GM23338 (cell line): ENCODE measurements at regions not wholly inside any gene's neighbourhood (a gene's known extent, or its start where the extent isn't known, plus 50 kb on each side); places are given as distances from the start of the nearest gene placed in this dataset.
"Not testable (repeated sequence)": the region's sequence is repeated elsewhere in the genome, so short reads cannot be mapped to it uniquely, and the experiment has no call there.

ENCODE experiments used
- ATAC-seq: fragments of 200-7000 bp; cut with Tn5 transposase; 3 replicates; pipeline ENCODE4 v1.9.1; 2020
- DNase-seq: peaks from one replicate; pipeline ENCODE4 v3.0.0-alpha.2; 2015; ENCODE audit warnings: low spot score
- H2AFZ ChIP-seq: fragments of 200-600 bp; sonication (generic); 2 replicates; pipeline ENCODE4 v1.8.0; 2016; ENCODE audit warnings: antibody characterized with exemption, mild to moderate bottlenecking, moderate library complexity
- H3F3A ChIP-seq: fragments of 200-600 bp; sonication (generic); replicated peaks from 2 replicates; pipeline ENCODE4 v1.8.0; 2017; ENCODE audit warnings: antibody characterized with exemption, mixed run types, low read depth
- H3K27ac ChIP-seq: fragments of 200-600 bp; sonication (generic); 2 replicates; pipeline ENCODE4 v1.6.1; 2016; ENCODE audit warnings: low read depth
- H3K27me3 ChIP-seq: fragments of 200-600 bp; sonication (generic); 2 replicates; pipeline ENCODE4 v1.8.0; 2016; ENCODE audit warnings: mild to moderate bottlenecking, mixed run types, moderate library complexity; ENCODE audit not compliant: insufficient read depth
- H3K36me3 ChIP-seq: fragments of 200-600 bp; sonication (generic); 2 replicates; pipeline ENCODE4 v1.8.0; 2016; ENCODE audit warnings: mild to moderate bottlenecking; ENCODE audit not compliant: insufficient read depth
- H3K4me1 ChIP-seq: fragments of 200-600 bp; sonication (generic); 2 replicates; pipeline ENCODE4 v1.8.0; 2016; ENCODE audit warnings: mild to moderate bottlenecking, moderate library complexity; ENCODE audit not compliant: insufficient read depth
- H3K4me2 ChIP-seq: fragments of 200-600 bp; sonication (generic); 2 replicates; pipeline ENCODE4 v1.7.1; 2017; ENCODE audit warnings: mixed run types
- H3K4me3 ChIP-seq: fragments of 200-600 bp; sonication (generic); 2 replicates; pipeline ENCODE4 v1.6.1; 2016; ENCODE audit warnings: mixed run types
- H3K79me2 ChIP-seq: fragments of 200-600 bp; sonication (generic); replicated peaks from 2 replicates; pipeline ENCODE4 v1.8.0; 2017; ENCODE audit warnings: mild to moderate bottlenecking; ENCODE audit not compliant: insufficient read depth
- H3K9me2 ChIP-seq: fragments of 200-600 bp; sonication (generic); 2 replicates; pipeline ENCODE4 v1.8.0; 2017; ENCODE audit not compliant: insufficient read depth
- H4K20me1 ChIP-seq: fragments of 200-600 bp; sonication (generic); replicated peaks from 2 replicates; pipeline ENCODE4 v1.8.0; 2017; ENCODE audit warnings: mild to moderate bottlenecking; ENCODE audit not compliant: insufficient read depth
- H3K27ac Mint-ChIP-seq: 2 replicates; pipeline ENCODE4 v1.8.0; 2020; ENCODE audit warnings: inconsistent platforms, mild to moderate bottlenecking, moderate library complexity, mixed read lengths
- H3K27me3 Mint-ChIP-seq: 3 replicates; pipeline ENCODE4 v1.8.0; 2022; ENCODE audit warnings: low read depth, mild to moderate bottlenecking, moderate library complexity, mixed read lengths, inconsistent platforms; ENCODE audit not compliant: insufficient read depth, poor library complexity
- H3K36me3 Mint-ChIP-seq: 3 replicates; pipeline ENCODE4 v1.8.0; 2021; ENCODE audit warnings: low read depth, mild to moderate bottlenecking, inconsistent platforms, moderate library complexity, mixed read lengths
- H3K4me1 Mint-ChIP-seq: 3 replicates; pipeline ENCODE4 v1.8.0; 2020; ENCODE audit warnings: mild to moderate bottlenecking, inconsistent platforms, mixed read lengths
- H3K4me3 Mint-ChIP-seq: 3 replicates; pipeline ENCODE4 v1.8.0; 2021; ENCODE audit warnings: moderate library complexity, mild to moderate bottlenecking, inconsistent platforms, mixed read lengths
- H3K9me3 Mint-ChIP-seq: 3 replicates; pipeline ENCODE4 v1.8.0; 2020; ENCODE audit warnings: moderate library complexity, mild to moderate bottlenecking, inconsistent platforms, mixed read lengths
- POLR2AphosphoS5 ChIP-seq: IDR thresholded peaks from 2 replicates; pipeline ENCODE4 v1.6.1; 2016; ENCODE audit warnings: antibody characterized with exemption, low read depth
- STAT1 ChIP-seq: IDR thresholded peaks from one replicate; pipeline ENCODE4 v1.6.1; 2016; ENCODE audit warnings: antibody characterized with exemption; ENCODE audit not compliant: unreplicated experiment
- ZNF114 ChIP-seq: fragments of 250-450 bp; sonication (Bioruptor Pico); IDR thresholded peaks from 2 replicates; pipeline ENCODE4 v1.5.0; 2020; ENCODE audit warnings: mild to moderate bottlenecking, moderate library complexity
- TF ChIP-seq, protein P1 (sequence below), 2 experiments: fragments of 200-600 bp in 1 of 2; sonication (generic) in 1 of 2; conservative IDR thresholded peaks; 2 replicates each; pipeline versions ENCODE4 v1.5.1 to v1.6.1; 2016 to 2017; ENCODE audit warnings: antibody characterized with exemption in 2 of 2, low read depth in 2 of 2, mild to moderate bottlenecking in 2 of 2, moderate library complexity in 1 of 2
- TF ChIP-seq, protein P2 (sequence below): IDR thresholded peaks from one replicate; pipeline ENCODE4 v1.6.1; 2018; ENCODE audit warnings: antibody characterized with exemption; ENCODE audit not compliant: unreplicated experiment

DNA sequence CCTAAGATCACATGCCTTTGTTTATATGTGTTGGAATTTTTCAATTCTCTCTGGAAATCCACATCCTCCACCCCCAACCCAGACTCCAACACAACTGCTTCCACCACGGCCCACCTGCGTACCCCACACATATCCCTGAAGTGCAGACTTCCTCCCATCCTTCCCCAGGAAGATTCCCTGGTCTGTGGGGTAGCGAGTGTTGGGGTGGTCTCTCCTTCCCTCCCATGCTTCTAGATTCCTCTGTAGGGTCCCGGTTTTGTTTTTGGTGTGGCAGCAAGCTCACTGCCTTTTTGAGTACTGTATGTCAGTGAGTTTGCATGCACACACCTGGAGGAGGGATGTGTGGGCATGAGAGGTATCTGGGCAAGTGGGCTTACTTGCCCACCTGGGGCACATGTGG lies 127.6 kb downstream of the MRPL14 start (continued):
- TF ChIP-seq, protein P1, sequence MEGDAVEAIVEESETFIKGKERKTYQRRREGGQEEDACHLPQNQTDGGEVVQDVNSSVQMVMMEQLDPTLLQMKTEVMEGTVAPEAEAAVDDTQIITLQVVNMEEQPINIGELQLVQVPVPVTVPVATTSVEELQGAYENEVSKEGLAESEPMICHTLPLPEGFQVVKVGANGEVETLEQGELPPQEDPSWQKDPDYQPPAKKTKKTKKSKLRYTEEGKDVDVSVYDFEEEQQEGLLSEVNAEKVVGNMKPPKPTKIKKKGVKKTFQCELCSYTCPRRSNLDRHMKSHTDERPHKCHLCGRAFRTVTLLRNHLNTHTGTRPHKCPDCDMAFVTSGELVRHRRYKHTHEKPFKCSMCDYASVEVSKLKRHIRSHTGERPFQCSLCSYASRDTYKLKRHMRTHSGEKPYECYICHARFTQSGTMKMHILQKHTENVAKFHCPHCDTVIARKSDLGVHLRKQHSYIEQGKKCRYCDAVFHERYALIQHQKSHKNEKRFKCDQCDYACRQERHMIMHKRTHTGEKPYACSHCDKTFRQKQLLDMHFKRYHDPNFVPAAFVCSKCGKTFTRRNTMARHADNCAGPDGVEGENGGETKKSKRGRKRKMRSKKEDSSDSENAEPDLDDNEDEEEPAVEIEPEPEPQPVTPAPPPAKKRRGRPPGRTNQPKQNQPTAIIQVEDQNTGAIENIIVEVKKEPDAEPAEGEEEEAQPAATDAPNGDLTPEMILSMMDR (conservative IDR thresholded peaks at IDR 0.05; ENCODE audit: low read depth in 2 of 2) = no peak
- no peak for TF ChIP-seq POLR2AphosphoS5
- no peak for TF ChIP-seq ZNF114 (CRISPR knock-in tag)
- no peak for TF ChIP-seq STAT1
- TF ChIP-seq, protein P2, sequence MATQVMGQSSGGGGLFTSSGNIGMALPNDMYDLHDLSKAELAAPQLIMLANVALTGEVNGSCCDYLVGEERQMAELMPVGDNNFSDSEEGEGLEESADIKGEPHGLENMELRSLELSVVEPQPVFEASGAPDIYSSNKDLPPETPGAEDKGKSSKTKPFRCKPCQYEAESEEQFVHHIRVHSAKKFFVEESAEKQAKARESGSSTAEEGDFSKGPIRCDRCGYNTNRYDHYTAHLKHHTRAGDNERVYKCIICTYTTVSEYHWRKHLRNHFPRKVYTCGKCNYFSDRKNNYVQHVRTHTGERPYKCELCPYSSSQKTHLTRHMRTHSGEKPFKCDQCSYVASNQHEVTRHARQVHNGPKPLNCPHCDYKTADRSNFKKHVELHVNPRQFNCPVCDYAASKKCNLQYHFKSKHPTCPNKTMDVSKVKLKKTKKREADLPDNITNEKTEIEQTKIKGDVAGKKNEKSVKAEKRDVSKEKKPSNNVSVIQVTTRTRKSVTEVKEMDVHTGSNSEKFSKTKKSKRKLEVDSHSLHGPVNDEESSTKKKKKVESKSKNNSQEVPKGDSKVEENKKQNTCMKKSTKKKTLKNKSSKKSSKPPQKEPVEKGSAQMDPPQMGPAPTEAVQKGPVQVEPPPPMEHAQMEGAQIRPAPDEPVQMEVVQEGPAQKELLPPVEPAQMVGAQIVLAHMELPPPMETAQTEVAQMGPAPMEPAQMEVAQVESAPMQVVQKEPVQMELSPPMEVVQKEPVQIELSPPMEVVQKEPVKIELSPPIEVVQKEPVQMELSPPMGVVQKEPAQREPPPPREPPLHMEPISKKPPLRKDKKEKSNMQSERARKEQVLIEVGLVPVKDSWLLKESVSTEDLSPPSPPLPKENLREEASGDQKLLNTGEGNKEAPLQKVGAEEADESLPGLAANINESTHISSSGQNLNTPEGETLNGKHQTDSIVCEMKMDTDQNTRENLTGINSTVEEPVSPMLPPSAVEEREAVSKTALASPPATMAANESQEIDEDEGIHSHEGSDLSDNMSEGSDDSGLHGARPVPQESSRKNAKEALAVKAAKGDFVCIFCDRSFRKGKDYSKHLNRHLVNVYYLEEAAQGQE = no peak

DNA sequence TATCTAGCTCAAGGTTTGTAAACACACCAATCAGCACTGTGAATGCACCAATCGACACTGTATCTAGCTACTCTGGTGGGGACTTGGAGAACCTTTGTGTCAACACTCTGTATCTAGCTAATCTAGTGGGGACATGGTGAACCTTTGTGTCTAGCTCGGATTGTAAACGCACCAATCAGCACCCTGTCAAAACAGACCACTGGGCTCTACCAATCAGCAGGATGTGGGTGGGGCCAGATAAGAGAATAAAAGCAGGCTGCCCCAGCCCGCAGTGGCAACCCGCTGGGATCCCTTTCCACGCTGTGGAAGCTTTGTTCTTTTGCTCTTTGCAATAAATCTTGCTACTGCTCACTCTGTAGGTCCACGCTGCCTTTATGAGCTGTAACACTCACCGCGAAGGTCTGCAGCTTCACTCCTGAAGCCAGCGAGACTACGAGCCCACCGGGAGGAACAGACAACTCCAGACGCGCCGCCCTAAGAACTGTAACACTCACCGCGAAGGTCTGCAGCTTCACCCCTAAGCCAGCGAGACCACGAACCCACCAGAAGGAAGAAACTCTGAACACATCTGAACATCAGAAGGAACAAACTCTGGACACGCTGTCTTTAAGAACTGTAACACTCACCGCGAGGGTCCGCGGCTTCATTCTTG lies 128.5 kb downstream of the MRPL14 start:
- Histone ChIP-seq H3K27me3 (peaks cover 12% of the 10 kb centered on the region), H3K4me1 (peaks cover 26% of the 10 kb centered on the region), H3F3A (peaks cover 12% of the 10 kb centered on the region)
- not testable (repeated sequence) for H3K36me3 Mint-ChIP-seq, H4K20me1 ChIP-seq, DNase-seq, ATAC-seq, H3K9me3 Mint-ChIP-seq, H3K4me3 ChIP-seq, H3K4me3 Mint-ChIP-seq, H3K27ac ChIP-seq, H3K4me2 ChIP-seq, H3K9me2 ChIP-seq, H3K79me2 ChIP-seq, H3K36me3 ChIP-seq, H2AFZ ChIP-seq
- peaks cover 39% of the 10 kb centered on the region for H3K4me1 Mint-ChIP-seq
- H3K27me3 Mint-ChIP-seq = peaks cover 19% of the 10 kb centered on the region
- H3K27ac Mint-ChIP-seq = peak overlapping the region; percentile 83; the same call in 1 of the 2 replicates

DNA sequence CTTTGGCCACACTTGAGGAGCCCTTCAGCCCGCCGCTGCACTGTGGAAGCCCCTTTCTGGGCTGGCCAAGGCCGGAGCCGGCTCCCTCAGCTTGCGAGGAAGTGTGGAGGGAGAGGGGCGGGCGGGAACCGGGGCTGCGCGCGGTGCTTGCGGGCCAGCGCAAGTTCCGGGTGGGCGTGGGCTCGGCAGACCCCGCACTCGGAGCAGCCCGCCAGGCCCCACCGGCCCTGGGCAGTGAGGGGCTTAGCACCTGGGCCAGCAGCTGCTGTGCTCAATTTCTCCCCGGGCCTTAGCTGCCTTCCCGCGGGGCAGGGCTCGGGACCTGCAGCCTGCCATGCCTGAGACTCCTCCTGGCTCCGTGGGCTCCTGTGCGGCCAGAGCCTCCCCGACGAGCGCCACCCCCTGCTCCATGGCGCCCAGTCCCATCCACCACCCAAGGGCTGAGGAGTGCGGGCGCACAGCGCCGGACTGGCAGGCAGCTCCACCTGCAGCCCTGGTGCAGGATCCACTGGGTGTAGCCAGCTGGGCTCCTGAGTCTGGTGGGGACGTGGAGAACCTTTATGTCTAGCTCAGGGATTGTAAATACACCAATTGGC lies 129.2 kb downstream of the MRPL14 start:
- not testable (repeated sequence) for H3K79me2 ChIP-seq, H3K27ac ChIP-seq, H3K4me3 ChIP-seq, H3F3A ChIP-seq, H4K20me1 ChIP-seq, ATAC-seq, H3K9me3 Mint-ChIP-seq, H3K36me3 Mint-ChIP-seq, H2AFZ ChIP-seq, H3K4me3 Mint-ChIP-seq, H3K27ac Mint-ChIP-seq, H3K4me2 ChIP-seq, H3K9me2 ChIP-seq, H3K27me3 ChIP-seq, DNase-seq, H3K36me3 ChIP-seq
- Mint-ChIP-seq H3K27me3 (peaks cover 15% of the 10 kb centered on the region), H3K4me1 (peaks cover 34% of the 10 kb centered on the region)
- H3K4me1 ChIP-seq = peaks cover 20% of the 10 kb centered on the region
